CD4-positive, CD25-positive, alpha-beta regulatory T cell (primary cell): ENCODE measurements at regions not wholly inside any gene's neighbourhood (a gene's known extent, or its start where the extent isn't known, plus 50 kb on each side); places are given as distances from the start of the nearest gene placed in this dataset.

ENCODE experiments used
- ATAC-seq, 2 donors: fragments of 150-1000 bp; cut with Tn5 transposase; one replicate each; pipeline ENCODE4 v1.10.0; 2021; ENCODE audit warnings: low read depth in 2 of 2, moderate number of reproducible peaks in 2 of 2, moderate library complexity in 1 of 2
- DNase-seq, 3 donors: peaks; one replicate each; pipeline versions ENCODE4 v3.0.0 to v3.0.0-alpha.2; 2012 to 2022; ENCODE audit warnings: mixed read lengths in 1 of 3
- H3K27ac ChIP-seq: one replicate; pipeline ENCODE4 v1.7.0; 2013; ENCODE audit warnings: mild to moderate bottlenecking, low read length; ENCODE audit not compliant: insufficient read depth, poor library complexity, severe bottlenecking
- H3K27me3 ChIP-seq: one replicate; pipeline ENCODE4 v1.7.0; 2013; ENCODE audit warnings: low read length; ENCODE audit not compliant: control insufficient read depth, insufficient read depth
- H3K36me3 ChIP-seq: one replicate; pipeline ENCODE4 v1.7.0; 2013; ENCODE audit warnings: mild to moderate bottlenecking, low read length, moderate library complexity; ENCODE audit not compliant: control insufficient read depth, insufficient read depth
- H3K4me1 ChIP-seq: 2 replicates; pipeline ENCODE4 v1.7.0; 2013; ENCODE audit warnings: mild to moderate bottlenecking, low read length; ENCODE audit not compliant: insufficient read depth, control insufficient read depth, poor library complexity, severe bottlenecking
- H3K4me3 ChIP-seq: one replicate; pipeline ENCODE4 v1.7.0; 2013; ENCODE audit warnings: low read depth, mild to moderate bottlenecking, low read length, moderate library complexity
- H3K9me3 ChIP-seq, 2 experiments: 1 replicate in 1 of 2; 2 replicates in 1 of 2; pipeline ENCODE4 v1.7.0; 2013; ENCODE audit warnings: low read length in 2 of 2, mild to moderate bottlenecking in 1 of 2, moderate library complexity in 1 of 2; ENCODE audit not compliant: control insufficient read depth in 2 of 2
- H3K27ac Mint-ChIP-seq, 3 donors: one replicate each; pipeline ENCODE4 v1.8.0; 2020 to 2022; ENCODE audit warnings: mild to moderate bottlenecking in 3 of 3, mixed read lengths in 3 of 3, moderate library complexity in 2 of 3
- H3K27me3 Mint-ChIP-seq: one replicate; pipeline ENCODE4 v1.8.0; 2022; ENCODE audit warnings: mild to moderate bottlenecking, mixed read lengths
- H3K36me3 Mint-ChIP-seq: one replicate; pipeline ENCODE4 v1.8.0; 2020; ENCODE audit warnings: mixed read lengths
- H3K4me1 Mint-ChIP-seq, 4 donors: one replicate each; pipeline ENCODE4 v1.8.0; 2020 to 2022; ENCODE audit warnings: mixed read lengths in 4 of 4, mild to moderate bottlenecking in 1 of 4
- H3K4me3 Mint-ChIP-seq, 4 donors: one replicate each; pipeline ENCODE4 v1.8.0; 2020 to 2022; ENCODE audit warnings: mild to moderate bottlenecking in 4 of 4, mixed read lengths in 4 of 4, moderate library complexity in 3 of 4
- H3K9me3 Mint-ChIP-seq, 7 donors: one replicate each; pipeline ENCODE4 v1.8.0; 2020 to 2022; ENCODE audit warnings: mixed read lengths in 7 of 7, mild to moderate bottlenecking in 3 of 7, moderate library complexity in 2 of 7

DNA sequence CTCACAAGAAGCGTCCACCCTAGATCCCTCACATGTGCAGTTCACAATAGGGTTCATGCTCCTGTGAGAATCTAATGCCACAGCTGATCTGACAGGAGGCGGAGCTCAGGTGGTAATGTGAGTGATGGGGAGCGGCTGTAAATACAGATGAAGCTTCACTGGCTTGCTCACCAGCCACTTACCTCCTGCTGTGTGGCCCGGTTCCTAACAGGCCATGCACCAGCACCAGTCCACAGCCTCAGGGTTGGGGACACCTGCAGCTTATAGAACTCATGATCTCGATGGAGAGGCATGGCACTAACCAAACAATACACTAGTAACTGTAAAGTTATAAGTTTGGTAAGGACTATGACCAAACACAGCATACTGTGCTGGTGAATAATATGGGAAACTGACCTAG is 368.0 kb upstream of the CDH5 start:
- H3K36me3 Mint-ChIP-seq: no peaks in the 10 kb centered on the region
- DNase-seq (no peak), ATAC-seq (no peak)
- H3K9me3 Mint-ChIP-seq: peaks cover 0 to 8% (median 0%) of the 10 kb centered on the region in 7 donors
- Histone ChIP-seq H3K4me1 (no peaks in the 10 kb centered on the region), H3K27ac (no peak overlapping the region), H3K27me3 (no peaks in the 10 kb centered on the region), H3K9me3 (no peaks in the 10 kb centered on the region), H3K4me3 (no peak overlapping the region), H3K36me3 (no peaks in the 10 kb centered on the region)
- no peak overlapping the region for H3K27ac Mint-ChIP-seq
- no peaks in the 10 kb centered on the region for H3K27me3 Mint-ChIP-seq
- H3K4me1 Mint-ChIP-seq: no peaks in the 10 kb centered on the region
- no peak overlapping the region for H3K4me3 Mint-ChIP-seq

GRCh38 chr16:65994291-65994690 is 372.2 kb upstream of the CDH5 start:
- ATAC-seq (no peak), DNase-seq (no peak)
- H3K9me3 Mint-ChIP-seq: peaks cover 0 to 3% (median 0%) of the 10 kb centered on the region in 7 donors
- H3K4me3 Mint-ChIP-seq: no peak overlapping the region
- Histone ChIP-seq H3K27me3 (no peaks in the 10 kb centered on the region), H3K36me3 (no peaks in the 10 kb centered on the region), H3K4me1 (no peaks in the 10 kb centered on the region), H3K9me3 (no peaks in the 10 kb centered on the region), H3K27ac (no peak overlapping the region), H3K4me3 (no peak overlapping the region)
- no peaks in the 10 kb centered on the region for H3K36me3 Mint-ChIP-seq
- no peaks in the 10 kb centered on the region for H3K27me3 Mint-ChIP-seq
- no peak overlapping the region for H3K27ac Mint-ChIP-seq
- H3K4me1 Mint-ChIP-seq: no peaks in the 10 kb centered on the region

DNA sequence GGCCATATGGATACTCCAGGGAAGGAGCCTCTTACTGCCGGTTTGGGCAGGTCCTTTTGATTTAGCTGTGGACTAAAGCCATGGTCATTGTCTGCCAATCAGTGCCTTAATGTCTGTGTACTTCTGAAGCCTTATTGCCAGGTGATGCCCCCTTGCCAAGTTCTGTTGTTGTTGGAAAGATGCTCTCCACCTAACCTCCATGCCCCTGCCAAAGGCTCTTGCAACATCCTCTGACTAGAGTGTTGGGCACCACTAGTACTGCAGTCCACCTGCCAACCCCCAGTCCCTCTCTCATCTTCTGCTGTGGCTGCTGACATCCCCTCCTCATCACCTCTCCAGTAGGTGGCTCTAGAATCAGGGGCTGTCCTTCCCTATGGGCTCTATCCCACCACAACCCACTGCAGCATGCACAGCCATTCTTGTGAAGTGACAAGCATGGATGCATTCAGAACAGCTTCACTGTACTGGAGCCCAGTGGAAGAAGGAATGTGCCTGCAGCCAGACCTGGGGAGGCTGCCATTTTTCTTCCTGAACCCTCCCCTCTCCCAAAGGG is 375.3 kb upstream of the CDH5 start:
- H3K4me3 Mint-ChIP-seq: no peak overlapping the region
- no peaks in the 10 kb centered on the region for H3K4me1 Mint-ChIP-seq
- H3K4me3 ChIP-seq: no peak overlapping the region
- ATAC-seq: no peak
- H3K4me1 ChIP-seq: no peaks in the 10 kb centered on the region
- no peaks in the 10 kb centered on the region for H3K27me3 Mint-ChIP-seq
- no peak overlapping the region for H3K27ac ChIP-seq
- H3K9me3 Mint-ChIP-seq: peaks cover 0 to 7% (median 0%) of the 10 kb centered on the region in 7 donors
- no peak for DNase-seq
- no peaks in the 10 kb centered on the region for H3K27me3 ChIP-seq
- H3K36me3 Mint-ChIP-seq: no peaks in the 10 kb centered on the region
- no peak overlapping the region for H3K27ac Mint-ChIP-seq
- no peaks in the 10 kb centered on the region for H3K9me3 ChIP-seq
- H3K36me3 ChIP-seq: no peaks in the 10 kb centered on the region

- H3K4me3 Mint-ChIP-seq: no peak overlapping the region
- H3K4me1 Mint-ChIP-seq: no peaks in the 10 kb centered on the region
- no peak overlapping the region for H3K27ac Mint-ChIP-seq
- H3K27me3 Mint-ChIP-seq: peaks cover 4% of the 10 kb centered on the region
- Histone ChIP-seq H3K27ac (no peak overlapping the region), H3K36me3 (no peaks in the 10 kb centered on the region), H3K9me3 (no peaks in the 10 kb centered on the region), H3K4me3 (no peak overlapping the region), H3K4me1 (no peaks in the 10 kb centered on the region), H3K27me3 (no peaks in the 10 kb centered on the region)
- no peaks in the 10 kb centered on the region for H3K36me3 Mint-ChIP-seq
- no peak for ATAC-seq
- peaks cover 0 to 7% (median 0%) of the 10 kb centered on the region in 7 donors for H3K9me3 Mint-ChIP-seq
- no peak for DNase-seq
Measured at GRCh38 chr16:65989861-65990604, 376.5 kb upstream of the CDH5 start.

GRCh38 chr16:65988024-65988595 is 378.4 kb upstream of the CDH5 start:
- DNase-seq (no peak), ATAC-seq (no peak)
- peaks cover 0 to 7% (median 0%) of the 10 kb centered on the region in 7 donors for H3K9me3 Mint-ChIP-seq
- H3K36me3 Mint-ChIP-seq: no peaks in the 10 kb centered on the region
- Histone ChIP-seq H3K9me3 (no peaks in the 10 kb centered on the region), H3K4me3 (no peak overlapping the region), H3K4me1 (no peaks in the 10 kb centered on the region), H3K36me3 (no peaks in the 10 kb centered on the region), H3K27ac (no peak overlapping the region), H3K27me3 (no peaks in the 10 kb centered on the region)
- no peaks in the 10 kb centered on the region for H3K4me1 Mint-ChIP-seq
- no peak overlapping the region for H3K4me3 Mint-ChIP-seq
- peaks cover 6% of the 10 kb centered on the region for H3K27me3 Mint-ChIP-seq
- H3K27ac Mint-ChIP-seq: no peak overlapping the region

- Mint-ChIP-seq H3K4me3 (no peak overlapping the region), H3K27me3 (peaks cover 6% of the 10 kb centered on the region), H3K4me1 (no peaks in the 10 kb centered on the region), H3K27ac (no peak overlapping the region), H3K9me3 (peaks cover 0 to 7% (median 0%) of the 10 kb centered on the region in 7 donors), H3K36me3 (no peaks in the 10 kb centered on the region)
- Histone ChIP-seq H3K4me3 (no peak overlapping the region), H3K27me3 (peaks cover 2% of the 10 kb centered on the region), H3K27ac (no peak overlapping the region), H3K4me1 (no peaks in the 10 kb centered on the region), H3K9me3 (no peaks in the 10 kb centered on the region), H3K36me3 (no peaks in the 10 kb centered on the region)
- no peak for DNase-seq
- ATAC-seq: no peak
Measured at GRCh38 chr16:65984296-65984695, 382.2 kb upstream of the CDH5 start.

DNA sequence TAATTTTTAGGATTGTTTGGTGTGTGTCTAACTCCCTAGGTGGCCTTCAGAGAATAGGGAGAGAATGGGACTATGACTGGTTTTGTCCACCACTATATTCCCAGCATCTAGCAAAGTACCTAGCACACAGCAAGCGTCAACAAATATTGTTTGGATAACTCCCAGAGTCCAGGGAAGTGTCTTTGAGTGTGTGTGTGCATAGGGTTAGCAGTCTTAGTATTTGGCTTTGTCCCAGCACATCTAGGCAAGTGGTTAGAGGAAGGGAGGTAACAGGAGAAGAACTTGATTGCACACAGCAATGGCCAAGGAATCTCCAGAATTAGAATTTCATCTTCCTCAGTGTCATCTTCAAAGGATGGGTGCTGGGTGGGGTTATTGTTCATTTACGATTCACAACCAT is 385.4 kb upstream of the CDH5 start:
- H3K27me3 ChIP-seq: peaks cover 2% of the 10 kb centered on the region
- no peak for DNase-seq
- Mint-ChIP-seq H3K36me3 (no peaks in the 10 kb centered on the region), H3K4me1 (no peaks in the 10 kb centered on the region), H3K27me3 (peaks cover 6% of the 10 kb centered on the region), H3K9me3 (peaks cover 0 to 3% (median 0%) of the 10 kb centered on the region in 7 donors), H3K27ac (no peak overlapping the region), H3K4me3 (no peak overlapping the region)
- H3K4me3 ChIP-seq: no peak overlapping the region
- no peaks in the 10 kb centered on the region for H3K4me1 ChIP-seq
- no peaks in the 10 kb centered on the region for H3K9me3 ChIP-seq
- no peak for ATAC-seq
- no peaks in the 10 kb centered on the region for H3K36me3 ChIP-seq
- H3K27ac ChIP-seq: no peak overlapping the region
